ENCODE measurements at regions not wholly inside any gene's neighbourhood (a gene's known extent, or its start where the extent isn't known, plus 50 kb on each side); places are given as distances from the start of the nearest gene placed in this dataset.

- TF ChIP-seq POLR2A (IDR thresholded peaks at IDR 0.05) (no peak), CTCF (IDR thresholded peaks at IDR 0.05) (no peak)
Observed at GRCh38 chr1:73862355-73862754, 335.6 kb downstream of the LRRIQ3 start.

Data from heart left ventricle (tissue), 13 donors.